Heart left ventricle (tissue), 13 donors: ENCODE measurements at regions not wholly inside any gene's neighbourhood (a gene's known extent, or its start where the extent isn't known, plus 50 kb on each side); places are given as distances from the start of the nearest gene placed in this dataset.

ENCODE experiments used
- POLR2A ChIP-seq, 2 donors: fragments of 450-650 bp; IDR thresholded peaks; one replicate each; pipeline ENCODE4 v1.6.1; 2017; ENCODE audit warnings: antibody characterized with exemption in 2 of 2, mild to moderate bottlenecking in 2 of 2, moderate library complexity in 2 of 2
- TF ChIP-seq, protein P1 (sequence below), 12 donors: fragments of 200-600 bp; sonication (generic) in 4 of 12; IDR thresholded peaks; one replicate each; pipeline versions ENCODE4 v1.5.0 to v1.8.0; 2018 to 2022; ENCODE audit warnings: antibody characterized with exemption in 12 of 12, mild to moderate bottlenecking in 5 of 12
- donor health status: ischemic (EF 13 %, LVEDD 7.1; RV severe dilation, severe dysfunction).
- donor health status: DM: no; HTN: yes; CAD: no.
- donor health status: DM: no; HTN: no; CAD: no.
- donor health status: ischemic (EF 25% LVEDD 6.9; RV normal size, moderate dysfunction).
- donor health status: ischemic (EF 25% LVEDD 5.7; RV mildly dilated, moderate dysfunction).
- donor health status: ischemic (EF 35%, LVEDD 5.7; RV mildly dilated, moderate dysfunction).
- donor health status: nonischemic (EF 11% LVEDD 7.7; RV severe dilation, severe dysfunction).
- donor health status: DM: yes; HTN: yes; CAD: no.
- donor health status: PGD.
- donor health status: ischemic (EF 29% LVEDD 5.4; RV normal size, mild dysfunction).
- donor health status: nonischemic (EF 23%, LVEDD 6.1; RV moderate dilation, normal function).

DNA sequence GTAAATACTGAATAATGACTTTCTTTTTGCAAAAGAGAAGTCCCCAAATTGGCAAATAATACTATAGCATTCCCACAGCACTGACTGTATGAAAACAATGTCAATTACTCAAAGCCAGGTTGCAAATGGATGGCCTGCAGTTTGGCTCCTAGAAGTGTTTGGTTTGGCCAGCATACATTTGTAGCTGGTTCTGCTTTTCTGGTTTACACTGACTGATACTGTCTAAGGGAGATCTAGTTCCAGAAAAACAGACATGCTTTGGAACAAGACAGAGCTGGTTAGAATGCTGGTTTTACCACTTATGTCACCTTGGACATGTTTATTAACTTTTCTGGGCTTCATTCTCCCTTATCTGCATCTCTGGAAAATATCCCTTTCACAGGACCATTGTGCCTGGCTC lies 81.5 kb upstream of the TRPM3 start:
- TF ChIP-seq, protein P1, sequence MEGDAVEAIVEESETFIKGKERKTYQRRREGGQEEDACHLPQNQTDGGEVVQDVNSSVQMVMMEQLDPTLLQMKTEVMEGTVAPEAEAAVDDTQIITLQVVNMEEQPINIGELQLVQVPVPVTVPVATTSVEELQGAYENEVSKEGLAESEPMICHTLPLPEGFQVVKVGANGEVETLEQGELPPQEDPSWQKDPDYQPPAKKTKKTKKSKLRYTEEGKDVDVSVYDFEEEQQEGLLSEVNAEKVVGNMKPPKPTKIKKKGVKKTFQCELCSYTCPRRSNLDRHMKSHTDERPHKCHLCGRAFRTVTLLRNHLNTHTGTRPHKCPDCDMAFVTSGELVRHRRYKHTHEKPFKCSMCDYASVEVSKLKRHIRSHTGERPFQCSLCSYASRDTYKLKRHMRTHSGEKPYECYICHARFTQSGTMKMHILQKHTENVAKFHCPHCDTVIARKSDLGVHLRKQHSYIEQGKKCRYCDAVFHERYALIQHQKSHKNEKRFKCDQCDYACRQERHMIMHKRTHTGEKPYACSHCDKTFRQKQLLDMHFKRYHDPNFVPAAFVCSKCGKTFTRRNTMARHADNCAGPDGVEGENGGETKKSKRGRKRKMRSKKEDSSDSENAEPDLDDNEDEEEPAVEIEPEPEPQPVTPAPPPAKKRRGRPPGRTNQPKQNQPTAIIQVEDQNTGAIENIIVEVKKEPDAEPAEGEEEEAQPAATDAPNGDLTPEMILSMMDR (IDR thresholded peaks at IDR 0.05), result no peak
- no peak for TF ChIP-seq POLR2A (IDR thresholded peaks at IDR 0.05)
